Peyer's patch (tissue), 4 donors: ENCODE measurements at regions not wholly inside any gene's neighbourhood (a gene's known extent, or its start where the extent isn't known, plus 50 kb on each side); places are given as distances from the start of the nearest gene placed in this dataset.

ENCODE experiments used
- POLR2A ChIP-seq, 2 donors: fragments of 450-650 bp; IDR thresholded peaks; one replicate each; pipeline ENCODE4 v1.5.1; 2017; ENCODE audit warnings: antibody characterized with exemption in 2 of 2, mild to moderate bottlenecking in 2 of 2, moderate library complexity in 2 of 2
- TF ChIP-seq, protein P1 (sequence below), 6 experiments: fragments of 450-650 bp in 4 of 6; fragments of 200-600 bp in 2 of 6; sonication (generic) in 1 of 6; IDR thresholded peaks; one replicate each; pipeline ENCODE4 v1.5.1; 2017 to 2019; ENCODE audit warnings: antibody characterized with exemption in 6 of 6, mild to moderate bottlenecking in 3 of 6, moderate library complexity in 1 of 6

DNA sequence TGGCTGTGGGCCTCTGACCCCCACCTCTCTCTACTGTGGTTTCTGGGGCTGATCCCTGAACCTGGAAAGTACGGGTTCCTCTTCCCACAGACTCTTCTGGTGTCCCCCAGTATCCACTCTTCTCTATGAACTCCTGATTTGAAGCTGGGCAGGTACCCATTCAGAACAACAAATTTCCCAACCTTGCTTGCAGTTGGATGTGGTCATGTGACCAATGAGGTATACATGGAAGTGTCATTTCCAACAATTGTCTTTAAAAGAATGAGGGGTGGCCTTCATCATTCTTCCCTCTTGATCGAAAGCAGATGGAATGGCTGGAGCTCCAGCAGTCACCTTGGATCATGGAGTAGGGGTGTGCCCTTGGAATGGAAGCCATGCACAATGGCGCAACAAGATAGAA lies 128.0 kb upstream of the MLN start:
- TF ChIP-seq, protein P1, sequence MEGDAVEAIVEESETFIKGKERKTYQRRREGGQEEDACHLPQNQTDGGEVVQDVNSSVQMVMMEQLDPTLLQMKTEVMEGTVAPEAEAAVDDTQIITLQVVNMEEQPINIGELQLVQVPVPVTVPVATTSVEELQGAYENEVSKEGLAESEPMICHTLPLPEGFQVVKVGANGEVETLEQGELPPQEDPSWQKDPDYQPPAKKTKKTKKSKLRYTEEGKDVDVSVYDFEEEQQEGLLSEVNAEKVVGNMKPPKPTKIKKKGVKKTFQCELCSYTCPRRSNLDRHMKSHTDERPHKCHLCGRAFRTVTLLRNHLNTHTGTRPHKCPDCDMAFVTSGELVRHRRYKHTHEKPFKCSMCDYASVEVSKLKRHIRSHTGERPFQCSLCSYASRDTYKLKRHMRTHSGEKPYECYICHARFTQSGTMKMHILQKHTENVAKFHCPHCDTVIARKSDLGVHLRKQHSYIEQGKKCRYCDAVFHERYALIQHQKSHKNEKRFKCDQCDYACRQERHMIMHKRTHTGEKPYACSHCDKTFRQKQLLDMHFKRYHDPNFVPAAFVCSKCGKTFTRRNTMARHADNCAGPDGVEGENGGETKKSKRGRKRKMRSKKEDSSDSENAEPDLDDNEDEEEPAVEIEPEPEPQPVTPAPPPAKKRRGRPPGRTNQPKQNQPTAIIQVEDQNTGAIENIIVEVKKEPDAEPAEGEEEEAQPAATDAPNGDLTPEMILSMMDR (IDR thresholded peaks at IDR 0.05) = no peak
- no peak for TF ChIP-seq POLR2A (IDR thresholded peaks at IDR 0.05)
